BJ (cell line): ENCODE measurements at regions not wholly inside any gene's neighbourhood (a gene's known extent, or its start where the extent isn't known, plus 50 kb on each side); places are given as distances from the start of the nearest gene placed in this dataset.
A peak's percentile ranks its signal among the peaks of the same experiment; 100 is the strongest.
"Not testable (repeated sequence)": the region's sequence is repeated elsewhere in the genome, so short reads cannot be mapped to it uniquely, and the experiment has no call there.

ENCODE experiments used
- CTCF ChIA-PET: fragments of 350-600 bp; formaldehyde crosslinking; extraction: SDS; loops from one replicate; lab custom pipeline; 2021; ENCODE audit warnings: antibody characterized with exemption, inconsistent platforms; lab: Yijun Ruan, JAX
- POLR2A ChIA-PET: fragments of 300-600 bp; sonication (Branson Sonifier 250); formaldehyde crosslinking; extraction: SDS; loops from one replicate; lab custom pipeline; 2021; ENCODE audit warnings: antibody characterized with exemption; lab: Charles Lee
- DNase-seq: peaks from one replicate; pipeline ENCODE4 v3.0.0-alpha.2; 2011; ENCODE audit warnings: low read depth
- H3K27me3 ChIP-seq: 2 replicates; pipeline ENCODE4 v1.6.0; 2011; ENCODE audit warnings: low read length; ENCODE audit not compliant: control insufficient read depth, insufficient read depth
- H3K36me3 ChIP-seq: 2 replicates; pipeline ENCODE4 v1.5.1; 2011; ENCODE audit warnings: low read length; ENCODE audit not compliant: control insufficient read depth, insufficient read depth
- H3K4me3 ChIP-seq: 2 replicates; pipeline ENCODE4 v1.5.1; 2011; ENCODE audit warnings: low read depth, mild to moderate bottlenecking, control low read depth, low read length
- TF ChIP-seq, protein P1 (sequence below): IDR thresholded peaks from 2 replicates; pipeline ENCODE4 v1.5.1; 2011; ENCODE audit warnings: low read depth, mild to moderate bottlenecking, control low read depth, inconsistent platforms, low read length, moderate library complexity; ENCODE audit not compliant: insufficient read depth

DNA sequence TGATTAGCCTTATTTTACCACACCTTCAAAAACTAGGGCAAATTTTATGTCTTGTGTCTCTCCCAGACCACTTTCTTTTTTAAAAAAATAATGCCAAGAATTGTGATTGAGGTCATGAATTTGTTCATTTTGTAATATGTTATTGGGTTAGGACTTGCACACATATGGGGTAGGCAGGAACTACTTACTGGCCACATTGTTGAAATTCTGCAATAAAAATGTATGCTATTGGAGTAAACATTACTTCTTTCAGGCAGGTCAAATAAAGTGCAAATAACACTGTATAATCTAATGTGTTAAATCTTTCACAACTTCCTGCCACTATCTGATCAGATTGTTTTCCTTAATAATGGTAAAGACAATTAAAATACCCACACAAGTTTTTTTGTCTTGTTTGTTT, 166.6 kb upstream of the COL11A1 start:
- TF ChIP-seq, protein P1, sequence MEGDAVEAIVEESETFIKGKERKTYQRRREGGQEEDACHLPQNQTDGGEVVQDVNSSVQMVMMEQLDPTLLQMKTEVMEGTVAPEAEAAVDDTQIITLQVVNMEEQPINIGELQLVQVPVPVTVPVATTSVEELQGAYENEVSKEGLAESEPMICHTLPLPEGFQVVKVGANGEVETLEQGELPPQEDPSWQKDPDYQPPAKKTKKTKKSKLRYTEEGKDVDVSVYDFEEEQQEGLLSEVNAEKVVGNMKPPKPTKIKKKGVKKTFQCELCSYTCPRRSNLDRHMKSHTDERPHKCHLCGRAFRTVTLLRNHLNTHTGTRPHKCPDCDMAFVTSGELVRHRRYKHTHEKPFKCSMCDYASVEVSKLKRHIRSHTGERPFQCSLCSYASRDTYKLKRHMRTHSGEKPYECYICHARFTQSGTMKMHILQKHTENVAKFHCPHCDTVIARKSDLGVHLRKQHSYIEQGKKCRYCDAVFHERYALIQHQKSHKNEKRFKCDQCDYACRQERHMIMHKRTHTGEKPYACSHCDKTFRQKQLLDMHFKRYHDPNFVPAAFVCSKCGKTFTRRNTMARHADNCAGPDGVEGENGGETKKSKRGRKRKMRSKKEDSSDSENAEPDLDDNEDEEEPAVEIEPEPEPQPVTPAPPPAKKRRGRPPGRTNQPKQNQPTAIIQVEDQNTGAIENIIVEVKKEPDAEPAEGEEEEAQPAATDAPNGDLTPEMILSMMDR: no peak

DNA sequence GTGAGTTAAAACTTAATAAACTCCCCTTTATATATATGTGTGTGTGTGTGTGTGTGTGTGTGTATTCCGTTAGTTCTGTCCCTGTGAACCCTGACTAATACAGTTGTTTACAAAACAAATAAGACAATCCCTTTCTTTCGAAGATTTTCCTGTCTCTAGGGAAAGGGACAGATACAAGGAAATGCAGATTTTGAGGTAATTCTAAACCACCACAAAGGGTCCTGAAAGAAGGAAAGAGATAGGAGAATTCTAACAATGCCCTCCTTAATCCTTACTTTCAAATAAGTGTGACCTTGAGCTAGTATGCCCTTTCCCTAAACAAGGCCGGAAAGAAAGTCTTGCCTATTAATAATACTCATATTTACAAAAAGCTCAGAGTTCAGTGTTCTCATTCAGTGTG, 164.8 kb upstream of the COL11A1 start:
- TF ChIP-seq, protein P1: no peak
- Histone ChIP-seq H3K4me3 (no peak overlapping the region), H3K36me3 (no peaks in the 10 kb centered on the region), H3K27me3 (no peaks in the 10 kb centered on the region)
- POLR2A ChIA-PET: no interaction called here
- CTCF ChIA-PET: no interaction called here
- no peak for DNase-seq

More for the DNA sequence above, 166.6 kb upstream of the COL11A1 start:
- no peak overlapping the region for H3K4me3 ChIP-seq
- DNase-seq: no peak
- no peaks in the 10 kb centered on the region for H3K36me3 ChIP-seq
- ChIA-PET POLR2A (interaction anchor here (0.7 kb wide), 1 partner anchor 98 kb away, joined by 3 read pairs; no protein-coding TSS in a partner anchor), CTCF (no interaction called here)
- H3K27me3 ChIP-seq: no peaks in the 10 kb centered on the region

GRCh38 chr1:103271471-103271870, 163.1 kb upstream of the COL11A1 start:
- H3K36me3 ChIP-seq, H3K27me3 ChIP-seq, H3K4me3 ChIP-seq, CTCF ChIA-PET, POLR2A ChIA-PET: not testable (repeated sequence)
- peak; percentile 53 for DNase-seq

- CTCF ChIA-PET: interaction anchor here (1.1 to 1.5 kb wide), 3 partner anchors 11 to 71 kb away, joined by 3 to 4 read pairs (median 4); no protein-coding TSS in a partner anchor
- Histone ChIP-seq H3K4me3 (no peak overlapping the region), H3K36me3 (no peaks in the 10 kb centered on the region), H3K27me3 (no peaks in the 10 kb centered on the region)
- no peak for DNase-seq
- TF ChIP-seq, protein P1: no peak
- POLR2A ChIA-PET: no interaction called here
These were observed 159.6 kb upstream of the COL11A1 start for GRCh38 chr1:103267893-103268292.

- Histone ChIP-seq H3K4me3 (no peak overlapping the region), H3K27me3 (no peaks in the 10 kb centered on the region), H3K36me3 (no peaks in the 10 kb centered on the region)
- TF ChIP-seq, protein P1: no peak
- ChIA-PET POLR2A (no interaction called here), CTCF (interaction anchor here (0.9 to 1.5 kb wide), 3 partner anchors 49 to 71 kb away, joined by 3 to 4 read pairs (median 3); no protein-coding TSS in a partner anchor)
- DNase-seq: no peak
These were observed 158.9 kb upstream of the COL11A1 start for GRCh38 chr1:103267266-103267665.

DNA sequence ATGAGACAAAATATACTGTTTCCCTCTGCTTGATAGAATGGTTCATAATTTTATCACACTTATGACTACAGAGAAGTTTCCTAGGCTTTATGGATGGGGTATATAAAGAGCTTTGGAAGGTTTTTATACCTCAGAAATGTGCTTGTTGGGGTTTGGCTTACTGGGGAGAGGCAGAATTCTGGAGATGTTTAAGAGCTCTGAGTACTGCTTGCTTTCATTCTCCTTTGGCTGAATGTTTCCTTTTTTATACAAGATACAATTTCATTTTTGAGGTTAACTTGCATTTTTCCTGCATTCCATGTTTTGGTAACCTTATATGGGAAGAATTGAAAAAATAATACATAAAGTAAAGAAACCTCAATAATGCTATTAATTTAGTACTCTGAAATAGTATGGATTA, 157.7 kb upstream of the COL11A1 start:
- CTCF ChIA-PET: no interaction called here
- Histone ChIP-seq H3K4me3 (no peak overlapping the region), H3K27me3 (no peaks in the 10 kb centered on the region), H3K36me3 (no peaks in the 10 kb centered on the region)
- peak; percentile 21 for DNase-seq
- TF ChIP-seq, protein P1: no peak
- POLR2A ChIA-PET: interaction anchor here (0.6 to 1.2 kb wide), 2 partner anchors 9 to 10 kb away, joined by 3 to 5 read pairs; no protein-coding TSS in a partner anchor
